C4-2B (cell line): ENCODE measurements at regions not wholly inside any gene's neighbourhood (a gene's known extent, or its start where the extent isn't known, plus 50 kb on each side); places are given as distances from the start of the nearest gene placed in this dataset.
"Not testable (repeated sequence)": the region's sequence is repeated elsewhere in the genome, so short reads cannot be mapped to it uniquely, and the experiment has no call there.

Experiments
- ZFX ChIP-seq: fragments of 450-650 bp; IDR thresholded peaks from 2 replicates; pipeline ENCODE4 v1.6.1; 2017
- TF ChIP-seq, protein P1 (sequence below): fragments of 450-650 bp; conservative IDR thresholded peaks from 2 replicates; pipeline ENCODE4 v1.5.1; 2017; ENCODE audit warnings: mild to moderate bottlenecking

DNA sequence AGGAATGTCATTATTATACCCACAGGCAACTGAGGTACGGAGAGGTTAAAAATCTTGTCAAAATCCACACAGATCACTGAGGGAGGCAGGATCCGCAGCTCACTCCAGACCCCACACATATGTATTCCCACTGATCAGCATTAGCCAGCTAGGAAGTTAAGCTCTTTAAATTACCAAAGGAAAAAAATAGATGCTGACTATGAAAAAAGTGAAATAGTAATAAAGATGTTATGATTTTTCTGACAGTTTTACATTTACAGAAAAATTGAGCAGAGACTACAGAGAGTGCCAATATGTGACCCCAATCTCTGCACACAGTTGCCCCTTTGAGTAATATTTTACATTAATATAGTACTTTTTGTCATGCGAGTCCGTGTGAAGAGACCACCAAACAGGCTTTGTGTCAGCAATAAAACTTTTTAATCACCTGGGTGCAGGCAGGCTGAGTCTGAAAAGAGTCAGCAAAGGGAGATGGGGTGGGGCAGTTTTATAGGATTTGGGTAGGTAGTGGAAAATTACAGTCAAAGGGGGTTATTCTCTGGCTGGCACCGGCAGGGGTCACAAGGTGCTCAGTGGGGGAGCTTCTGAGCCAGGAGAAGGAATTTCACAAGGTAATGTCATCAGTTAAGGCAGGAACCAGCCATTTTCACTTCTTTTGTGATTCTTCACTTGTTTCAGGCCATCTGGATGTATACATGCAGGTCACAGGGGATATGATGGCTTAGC is 61.9 kb upstream of the NAA35 start:
- TF ChIP-seq, protein P1, sequence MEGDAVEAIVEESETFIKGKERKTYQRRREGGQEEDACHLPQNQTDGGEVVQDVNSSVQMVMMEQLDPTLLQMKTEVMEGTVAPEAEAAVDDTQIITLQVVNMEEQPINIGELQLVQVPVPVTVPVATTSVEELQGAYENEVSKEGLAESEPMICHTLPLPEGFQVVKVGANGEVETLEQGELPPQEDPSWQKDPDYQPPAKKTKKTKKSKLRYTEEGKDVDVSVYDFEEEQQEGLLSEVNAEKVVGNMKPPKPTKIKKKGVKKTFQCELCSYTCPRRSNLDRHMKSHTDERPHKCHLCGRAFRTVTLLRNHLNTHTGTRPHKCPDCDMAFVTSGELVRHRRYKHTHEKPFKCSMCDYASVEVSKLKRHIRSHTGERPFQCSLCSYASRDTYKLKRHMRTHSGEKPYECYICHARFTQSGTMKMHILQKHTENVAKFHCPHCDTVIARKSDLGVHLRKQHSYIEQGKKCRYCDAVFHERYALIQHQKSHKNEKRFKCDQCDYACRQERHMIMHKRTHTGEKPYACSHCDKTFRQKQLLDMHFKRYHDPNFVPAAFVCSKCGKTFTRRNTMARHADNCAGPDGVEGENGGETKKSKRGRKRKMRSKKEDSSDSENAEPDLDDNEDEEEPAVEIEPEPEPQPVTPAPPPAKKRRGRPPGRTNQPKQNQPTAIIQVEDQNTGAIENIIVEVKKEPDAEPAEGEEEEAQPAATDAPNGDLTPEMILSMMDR, result not testable (repeated sequence)
- TF ChIP-seq ZFX, result not testable (repeated sequence)
